Middle frontal gyrus (tissue), 1 donor: ENCODE measurements at regions not wholly inside any gene's neighbourhood (a gene's known extent, or its start where the extent isn't known, plus 50 kb on each side); places are given as distances from the start of the nearest gene placed in this dataset.

Experiments used
- DNase-seq: peaks from one replicate; pipeline ENCODE4 v3.0.0-alpha.2; 2015; ENCODE audit warnings: low spot score; ENCODE audit errors: extremely low spot score

GRCh38 chr16:79301051-79301450 is 299.5 kb downstream of the MAF start:
- DNase-seq: no peak

- DNase-seq: no peak
Measured at GRCh38 chr16:79298894-79299799, 301.4 kb downstream of the MAF start.

GRCh38 chr16:79298476-79298875 is 302.1 kb downstream of the MAF start:
- DNase-seq: no peak

GRCh38 chr16:79297805-79298204 is 302.7 kb downstream of the MAF start:
- no peak for DNase-seq

- DNase-seq: no peak
Measured at GRCh38 chr16:79297296-79297695, 303.2 kb downstream of the MAF start.

GRCh38 chr16:79296491-79296890 is 304.0 kb downstream of the MAF start:
- DNase-seq: no peak

GRCh38 chr16:79295746-79296145 is 304.8 kb downstream of the MAF start:
- no peak for DNase-seq

GRCh38 chr16:79295162-79295561 is 305.4 kb downstream of the MAF start:
- DNase-seq: no peak

GRCh38 chr16:79294568-79294967 is 306.0 kb downstream of the MAF start:
- DNase-seq: no peak

- no peak for DNase-seq
Measured at GRCh38 chr16:79293836-79294460, 306.6 kb downstream of the MAF start.

- DNase-seq: no peak
Measured at GRCh38 chr16:79288066-79288465, 312.5 kb downstream of the MAF start.

- no peak for DNase-seq
Measured at GRCh38 chr16:79287424-79287917, 313.1 kb downstream of the MAF start.

- DNase-seq: no peak
Measured at GRCh38 chr16:79286646-79287423, 313.7 kb downstream of the MAF start.

- no peak for DNase-seq
Measured at GRCh38 chr16:79284766-79285165, 315.8 kb downstream of the MAF start.

GRCh38 chr16:79283578-79283977 is 317.0 kb downstream of the MAF start:
- no peak for DNase-seq

GRCh38 chr16:79282806-79283205 is 317.7 kb downstream of the MAF start:
- DNase-seq: no peak

- no peak for DNase-seq
Measured at GRCh38 chr16:79278506-79278905, 322.0 kb downstream of the MAF start.

- no peak for DNase-seq
Measured at GRCh38 chr16:79276501-79276900, 324.0 kb downstream of the MAF start.

- DNase-seq: no peak
Measured at GRCh38 chr16:79274264-79274663, 326.3 kb downstream of the MAF start.

- DNase-seq: no peak
Measured at GRCh38 chr16:79272141-79272577, 328.4 kb downstream of the MAF start.

- DNase-seq: no peak
Measured at GRCh38 chr16:79271583-79271982, 329.0 kb downstream of the MAF start.

GRCh38 chr16:79270011-79270410 is 330.5 kb downstream of the MAF start:
- no peak for DNase-seq
